VCaP (cell line): ENCODE measurements at regions not wholly inside any gene's neighbourhood (a gene's known extent, or its start where the extent isn't known, plus 50 kb on each side); places are given as distances from the start of the nearest gene placed in this dataset.
A peak's percentile ranks its signal among the peaks of the same experiment; 100 is the strongest.

ENCODE experiments used
- H3K27ac ChIP-seq: fragments of 450-650 bp; 2 replicates; pipeline ENCODE4 v1.5.1; 2017
- CTCF ChIP-seq: fragments of 450-650 bp; conservative IDR thresholded peaks from 2 replicates; pipeline ENCODE4 v1.5.1; 2017; ENCODE audit warnings: mild to moderate bottlenecking, moderate library complexity

- H3K27ac ChIP-seq: peak overlapping the region; percentile 51; the same call in 1 of the 2 replicates
- TF ChIP-seq CTCF: no peak
These were observed 94.3 kb downstream of the PCDH1 start for GRCh38 chr5:141783947-141784296.

GRCh38 chr5:141783005-141783946 is 94.9 kb downstream of the PCDH1 start:
- H3K27ac ChIP-seq: 0 out of 2 replicates have a peak overlapping the region, but pooled peaks have one; percentile 51
- TF ChIP-seq CTCF: no peak

DNA sequence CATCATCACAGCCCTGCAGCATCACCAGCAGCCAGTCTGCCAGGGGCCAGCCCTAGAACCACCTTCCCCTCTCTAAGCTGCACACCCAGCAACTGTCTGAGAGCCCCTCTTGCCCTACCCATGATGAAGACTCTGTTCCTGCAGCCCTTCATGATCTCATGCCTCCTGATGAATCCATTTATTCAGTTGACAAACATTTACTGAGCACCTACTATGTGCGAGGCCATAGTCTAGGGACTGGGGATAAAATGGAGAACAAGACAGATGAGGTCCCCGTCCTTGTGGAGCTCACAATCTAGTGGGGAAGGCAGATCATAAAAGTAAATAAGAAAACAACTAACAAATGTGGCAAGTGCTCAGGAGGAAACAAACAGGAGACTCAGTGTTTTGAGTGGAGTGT is 96.3 kb downstream of the PCDH1 start:
- TF ChIP-seq CTCF: no peak
- no peak overlapping the region for H3K27ac ChIP-seq

GRCh38 chr5:141780952-141781781 is 97.0 kb downstream of the PCDH1 start:
- H3K27ac ChIP-seq: no peak overlapping the region
- peak; percentile 31 for TF ChIP-seq CTCF

DNA sequence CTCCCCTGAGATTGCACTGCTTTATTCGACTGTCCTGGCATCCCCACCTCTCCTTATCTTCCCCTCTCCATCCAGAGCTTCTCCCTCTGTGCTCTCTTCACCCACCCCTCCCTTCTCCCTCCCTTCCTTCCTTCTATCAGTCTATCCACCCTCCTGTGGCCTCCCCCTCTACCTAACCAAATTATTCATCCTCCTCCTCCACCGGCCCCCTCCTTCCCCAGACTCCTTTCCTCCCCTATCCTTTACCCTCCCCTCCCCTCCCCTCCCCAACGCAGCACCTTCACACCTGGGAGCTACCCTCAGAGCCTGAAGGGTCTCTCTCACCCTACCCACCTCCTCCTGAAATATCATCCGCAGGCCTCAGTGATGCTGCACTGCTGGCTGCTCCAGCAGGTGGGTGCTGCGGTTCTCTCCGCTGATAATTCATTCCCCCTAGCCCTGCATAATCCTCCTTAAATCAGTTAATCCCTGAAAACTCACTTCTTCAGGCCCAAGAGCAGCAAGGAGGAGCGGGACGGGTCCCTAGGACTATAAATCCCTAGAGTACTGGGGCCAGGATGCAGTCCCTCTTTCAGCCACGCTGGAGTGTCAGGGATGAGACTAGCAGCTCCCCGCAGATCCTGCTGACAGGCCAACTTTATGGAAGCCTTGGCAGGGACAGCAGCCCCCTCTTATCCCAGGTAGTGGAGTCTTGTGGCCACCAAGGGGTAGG is 97.8 kb downstream of the PCDH1 start:
- H3K27ac ChIP-seq: no peak overlapping the region
- TF ChIP-seq CTCF: no peak

- no peak for TF ChIP-seq CTCF
- H3K27ac ChIP-seq: no peak overlapping the region
These were observed 97.5 kb upstream of the ARAP3 start for GRCh38 chr5:141779503-141779973.
